Activated naive CD4-positive, alpha-beta T cell treated with anti-CD3 and anti-CD28 coated beads for 36 hours (primary cell): ENCODE measurements at regions not wholly inside any gene's neighbourhood (a gene's known extent, or its start where the extent isn't known, plus 50 kb on each side); places are given as distances from the start of the nearest gene placed in this dataset.

Experiments used
- CTCF ChIA-PET: fragments of 350-600 bp; sonication (Branson Sonifier 250); formaldehyde crosslinking; loops from one replicate; lab custom pipeline; 2021; ENCODE audit warnings: antibody characterized with exemption; lab: Charles Lee
- DNase-seq: peaks from one replicate; pipeline ENCODE4 v3.0.0-alpha.2; 2020
- H3K27ac Mint-ChIP-seq: one replicate; pipeline ENCODE4 v1.8.0; 2021; ENCODE audit warnings: mild to moderate bottlenecking, mixed read lengths
- H3K27me3 Mint-ChIP-seq: one replicate; pipeline ENCODE4 v1.8.0; 2021; ENCODE audit warnings: low read depth, mixed read lengths
- H3K36me3 Mint-ChIP-seq: one replicate; pipeline ENCODE4 v1.8.0; 2021; ENCODE audit warnings: low read depth, mixed read lengths
- H3K4me1 Mint-ChIP-seq: one replicate; pipeline ENCODE4 v1.8.0; 2021; ENCODE audit warnings: low read depth, mixed read lengths
- H3K4me3 Mint-ChIP-seq: one replicate; pipeline ENCODE4 v1.8.0; 2021; ENCODE audit warnings: mild to moderate bottlenecking, moderate library complexity, mixed read lengths
- H3K9me3 Mint-ChIP-seq: one replicate; pipeline ENCODE4 v1.8.0; 2021; ENCODE audit warnings: mixed read lengths
- intact Hi-C: fragments of 100-400 bp; cut with micrococcal nuclease; formaldehyde crosslinking; loops from one replicate; pipeline ENCODE4 v1.15.1; 2023

DNA sequence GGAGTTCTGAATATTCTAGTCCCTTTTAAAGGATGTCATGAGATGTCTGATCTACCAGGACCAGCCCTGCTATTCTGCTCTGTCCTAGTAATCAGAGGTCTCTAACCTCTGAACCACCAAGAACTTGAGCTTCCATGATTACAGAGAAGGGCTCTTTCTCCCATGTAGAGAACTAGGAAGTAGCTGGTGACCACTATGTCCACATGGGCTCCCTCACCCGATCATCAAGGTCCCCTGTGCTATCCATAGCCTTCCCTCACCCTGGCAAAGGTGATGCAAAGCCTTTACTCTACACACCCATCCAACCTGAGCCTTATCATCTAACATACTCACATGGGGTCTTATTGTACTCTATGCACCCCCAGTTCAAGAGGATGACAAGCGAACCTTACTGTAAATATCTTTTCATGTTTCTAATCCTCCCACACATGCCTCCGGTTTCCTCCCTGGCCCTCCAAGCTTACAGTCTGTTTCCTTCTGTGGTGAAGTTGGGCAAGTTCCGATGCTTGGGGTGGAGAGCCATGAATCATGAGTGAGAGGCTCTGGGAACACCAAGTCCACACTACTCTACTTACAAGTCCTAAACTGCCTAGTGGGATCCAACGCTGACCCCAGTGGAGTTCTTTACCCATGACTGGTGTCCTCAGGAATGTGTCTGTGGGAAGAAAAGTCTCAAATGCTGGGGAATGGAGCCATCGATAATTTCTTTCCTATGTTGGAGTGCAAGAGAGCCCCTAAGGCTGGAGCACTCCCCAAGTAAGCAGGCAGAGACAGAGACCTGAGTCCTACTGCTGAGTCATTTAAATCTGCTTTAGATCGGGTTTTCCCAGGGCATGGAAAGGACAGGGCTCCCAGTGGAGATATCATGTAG lies 73.3 kb upstream of the KLF7 start:
- peak overlapping the region; percentile 2 for H3K27ac Mint-ChIP-seq
- H3K27me3 Mint-ChIP-seq, result no peaks in the 10 kb centered on the region
- CTCF ChIA-PET, result interaction anchor here (0.9 to 1.7 kb wide), 7 partner anchors 11 to 234 kb away, joined by 3 to 5 read pairs (median 4); no protein-coding TSS in a partner anchor
- intact Hi-C loops, result loop anchor here (5.0 kb wide), 2 partner anchors 167 to 233 kb away; no protein-coding TSS in a partner anchor
- peak; percentile 73 for DNase-seq
- H3K4me1 Mint-ChIP-seq, result peaks cover 30% of the 10 kb centered on the region
- H3K36me3 Mint-ChIP-seq, result no peaks in the 10 kb centered on the region
- no peaks in the 10 kb centered on the region for H3K9me3 Mint-ChIP-seq
- no peak overlapping the region for H3K4me3 Mint-ChIP-seq

DNA sequence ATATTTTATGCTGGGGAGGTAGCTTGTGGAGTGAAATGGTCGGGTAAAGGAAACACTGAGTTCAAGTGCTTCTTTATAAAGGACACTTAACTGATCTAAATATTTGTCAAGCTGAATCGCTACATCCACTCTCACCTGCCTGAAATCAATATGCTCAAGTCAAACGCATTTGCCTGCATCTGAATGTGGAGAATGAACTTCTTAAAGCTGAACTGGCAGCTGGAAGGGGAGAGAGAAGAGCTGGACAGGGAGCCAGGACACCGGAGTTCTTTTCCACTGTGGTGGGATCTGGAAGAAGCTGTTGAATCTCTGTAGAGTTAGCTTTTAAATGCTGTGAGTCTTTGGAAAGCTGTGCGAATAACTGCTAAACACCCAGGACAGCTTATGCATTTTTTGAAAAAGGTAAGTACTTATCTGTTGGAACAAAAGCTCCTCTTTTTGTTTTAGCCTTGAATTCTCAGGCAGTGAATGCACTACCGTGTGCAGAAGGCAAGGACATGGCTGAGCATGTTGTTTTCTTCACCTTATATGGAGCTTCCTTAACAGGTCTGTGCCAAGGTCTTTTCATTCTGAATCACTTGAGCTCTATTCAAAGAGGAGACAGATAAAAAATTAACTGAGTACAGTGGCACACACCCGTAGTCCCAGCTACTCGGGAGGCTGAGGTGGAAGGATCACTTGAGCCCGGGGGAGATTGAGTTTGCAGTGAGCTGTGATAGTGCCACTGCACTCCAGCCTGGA lies 74.2 kb upstream of the KLF7 start:
- no peaks in the 10 kb centered on the region for H3K27me3 Mint-ChIP-seq
- intact Hi-C loops, result loop anchor here (1.0 to 5.0 kb wide), 8 partner anchors 9 to 232 kb away; no protein-coding TSS in a partner anchor
- no peak overlapping the region for H3K4me3 Mint-ChIP-seq
- H3K36me3 Mint-ChIP-seq, result no peaks in the 10 kb centered on the region
- DNase-seq, result peak; percentile 34
- CTCF ChIA-PET, result interaction anchor here (0.6 to 1.7 kb wide), 8 partner anchors 12 to 233 kb away, joined by 3 to 5 read pairs (median 4); no protein-coding TSS in a partner anchor
- no peaks in the 10 kb centered on the region for H3K9me3 Mint-ChIP-seq
- peaks cover 30% of the 10 kb centered on the region for H3K4me1 Mint-ChIP-seq
- no peak overlapping the region for H3K27ac Mint-ChIP-seq

GRCh38 chr2:207240649-207241048 lies 74.9 kb upstream of the KLF7 start:
- Mint-ChIP-seq H3K36me3 (no peaks in the 10 kb centered on the region), H3K4me1 (peaks cover 23% of the 10 kb centered on the region), H3K27me3 (no peaks in the 10 kb centered on the region), H3K9me3 (no peaks in the 10 kb centered on the region), H3K27ac (no peak overlapping the region), H3K4me3 (no peak overlapping the region)
- intact Hi-C loops, result loop anchor here (1.0 to 5.0 kb wide), 8 partner anchors 9 to 193 kb away; no protein-coding TSS in a partner anchor
- peak; percentile 41 for DNase-seq
- CTCF ChIA-PET, result interaction anchor here (1.5 kb wide), 1 partner anchor 17 kb away, joined by 5 read pairs; no protein-coding TSS in a partner anchor

DNA sequence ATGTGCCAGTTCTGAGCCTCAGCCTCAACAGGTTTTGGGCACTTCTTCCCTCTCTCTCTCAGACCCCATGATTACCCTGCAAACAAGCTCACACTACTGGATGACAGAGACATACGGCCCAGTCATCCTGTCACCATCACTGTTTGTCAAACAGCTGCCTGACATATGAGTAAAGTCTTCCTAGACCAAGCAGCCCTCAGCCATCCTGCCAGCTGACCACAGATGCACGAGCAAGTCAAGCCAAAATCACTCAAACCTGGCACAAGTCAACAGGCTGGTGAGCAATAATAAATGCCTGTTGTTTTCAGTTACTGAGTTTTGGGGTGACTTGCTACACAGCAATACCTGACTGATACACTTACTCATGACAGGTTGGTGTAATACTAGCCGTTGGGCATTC lies 75.5 kb upstream of the KLF7 start:
- CTCF ChIA-PET, result interaction anchor here (1.5 kb wide), 1 partner anchor 16 kb away, joined by 5 read pairs; no protein-coding TSS in a partner anchor
- H3K9me3 Mint-ChIP-seq, result no peaks in the 10 kb centered on the region
- no peak overlapping the region for H3K4me3 Mint-ChIP-seq
- peak; percentile 75 for DNase-seq
- no peaks in the 10 kb centered on the region for H3K36me3 Mint-ChIP-seq
- no peaks in the 10 kb centered on the region for H3K27me3 Mint-ChIP-seq
- H3K4me1 Mint-ChIP-seq, result peaks cover 18% of the 10 kb centered on the region
- intact Hi-C loops, result loop anchor here (1.0 to 5.0 kb wide), 4 partner anchors 47 to 194 kb away; no protein-coding TSS in a partner anchor
- no peak overlapping the region for H3K27ac Mint-ChIP-seq

DNA sequence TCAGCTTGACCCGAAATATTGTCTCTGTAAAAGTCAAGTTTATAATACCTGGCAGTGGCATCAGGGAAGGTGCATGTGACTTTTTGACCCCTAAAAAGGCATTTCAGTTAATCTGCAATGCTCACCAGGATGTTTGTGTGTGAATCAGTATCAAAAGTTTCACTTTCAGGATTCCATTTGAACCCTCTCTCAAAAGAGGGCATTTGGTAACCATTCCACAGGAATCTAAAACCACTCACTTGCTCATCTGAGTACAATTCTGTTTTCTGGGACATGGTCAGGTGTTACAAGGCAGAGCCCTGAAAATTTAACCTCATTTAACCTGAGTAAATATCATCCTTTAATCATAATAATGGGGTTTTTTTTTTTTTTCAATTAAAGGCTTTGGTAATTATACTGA lies 77.9 kb upstream of the KLF7 start:
- Mint-ChIP-seq H3K4me1 (peaks cover 12% of the 10 kb centered on the region), H3K36me3 (no peaks in the 10 kb centered on the region), H3K9me3 (no peaks in the 10 kb centered on the region), H3K27ac (peak overlapping the region; percentile 10), H3K4me3 (no peak overlapping the region), H3K27me3 (no peaks in the 10 kb centered on the region)
- intact Hi-C loops, result loop anchor here (5.0 kb wide), 1 partner anchor 196 kb away; no protein-coding TSS in a partner anchor
- CTCF ChIA-PET, result interaction anchor here (0.6 kb wide), 1 partner anchor 198 kb away, joined by 3 read pairs; no protein-coding TSS in a partner anchor
- DNase-seq, result no peak

DNA sequence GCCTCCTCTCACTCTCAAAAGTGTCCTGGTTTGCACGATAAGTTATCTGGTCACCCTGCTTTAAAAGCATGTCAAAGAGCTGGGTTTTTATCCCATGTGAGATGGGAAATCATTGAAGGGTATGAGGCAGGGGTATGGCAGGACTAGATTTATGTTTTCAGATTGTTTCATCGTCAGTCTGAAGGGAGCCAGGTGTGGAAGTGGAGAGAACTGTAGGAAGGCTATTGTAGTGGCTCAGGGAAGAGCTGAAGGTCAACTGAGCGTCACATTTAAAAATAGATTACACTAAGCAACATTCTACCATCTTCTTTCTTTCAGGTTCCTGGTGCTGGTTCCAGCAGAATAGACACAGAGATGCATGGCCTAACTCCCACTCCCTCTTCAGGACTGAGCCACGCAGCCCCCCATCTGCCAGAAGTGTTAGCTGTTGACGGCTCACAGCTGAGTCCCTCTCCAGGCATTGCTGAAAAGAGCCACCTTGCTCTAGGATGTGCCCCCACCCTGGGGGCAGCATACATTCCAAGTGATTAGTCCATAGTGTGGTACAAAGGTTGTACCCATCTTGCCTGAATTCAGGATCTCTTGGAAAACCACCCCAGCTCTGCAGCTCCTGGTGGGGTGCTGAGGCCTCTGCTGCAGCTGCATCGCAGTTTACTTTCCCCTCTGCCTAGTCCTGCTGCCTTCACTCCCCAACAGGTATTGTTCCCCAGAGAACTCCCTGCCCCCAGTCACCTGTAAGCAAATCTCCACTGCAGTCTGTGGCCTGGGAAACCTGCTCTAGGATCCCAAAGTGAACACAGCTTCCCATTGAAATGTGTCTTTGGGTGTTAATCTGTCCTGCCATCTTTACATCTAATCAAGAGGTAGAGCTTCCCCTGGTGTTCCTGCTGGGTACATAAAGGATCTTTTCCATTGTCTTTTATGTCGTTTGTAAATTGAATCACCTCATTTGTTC lies 79.5 kb upstream of the KLF7 start:
- CTCF ChIA-PET, result no interaction called here
- no peak for DNase-seq

GRCh38 chr2:207248702-207249377 lies 83.1 kb upstream of the KLF7 start:
- Mint-ChIP-seq H3K27ac (no peak overlapping the region), H3K4me1 (peaks cover 8% of the 10 kb centered on the region), H3K4me3 (no peak overlapping the region), H3K27me3 (no peaks in the 10 kb centered on the region), H3K9me3 (no peaks in the 10 kb centered on the region), H3K36me3 (no peaks in the 10 kb centered on the region)
- DNase-seq, result no peak
- CTCF ChIA-PET, result no interaction called here
- intact Hi-C loops, result no loop called here

More for the DNA sequence above, 79.5 kb upstream of the KLF7 start:
- Mint-ChIP-seq H3K4me3 (no peak overlapping the region), H3K27ac (no peak overlapping the region), H3K4me1 (peaks cover 13% of the 10 kb centered on the region), H3K36me3 (no peaks in the 10 kb centered on the region), H3K27me3 (no peaks in the 10 kb centered on the region), H3K9me3 (no peaks in the 10 kb centered on the region)
- intact Hi-C loops, result loop anchor here (5.0 kb wide), 1 partner anchor 198 kb away; no protein-coding TSS in a partner anchor

- H3K9me3 Mint-ChIP-seq, result no peaks in the 10 kb centered on the region
- CTCF ChIA-PET, result interaction anchor here (1.5 kb wide), 1 partner anchor 222 kb away, joined by 3 read pairs; no protein-coding TSS in a partner anchor
- no peak for DNase-seq
- no peak overlapping the region for H3K4me3 Mint-ChIP-seq
- peaks cover 12% of the 10 kb centered on the region for H3K4me1 Mint-ChIP-seq
- H3K36me3 Mint-ChIP-seq, result no peaks in the 10 kb centered on the region
- intact Hi-C loops, result no loop called here
- H3K27ac Mint-ChIP-seq, result no peak overlapping the region
- no peaks in the 10 kb centered on the region for H3K27me3 Mint-ChIP-seq
These were observed 85.3 kb upstream of the KLF7 start for GRCh38 chr2:207251022-207251421.

DNA sequence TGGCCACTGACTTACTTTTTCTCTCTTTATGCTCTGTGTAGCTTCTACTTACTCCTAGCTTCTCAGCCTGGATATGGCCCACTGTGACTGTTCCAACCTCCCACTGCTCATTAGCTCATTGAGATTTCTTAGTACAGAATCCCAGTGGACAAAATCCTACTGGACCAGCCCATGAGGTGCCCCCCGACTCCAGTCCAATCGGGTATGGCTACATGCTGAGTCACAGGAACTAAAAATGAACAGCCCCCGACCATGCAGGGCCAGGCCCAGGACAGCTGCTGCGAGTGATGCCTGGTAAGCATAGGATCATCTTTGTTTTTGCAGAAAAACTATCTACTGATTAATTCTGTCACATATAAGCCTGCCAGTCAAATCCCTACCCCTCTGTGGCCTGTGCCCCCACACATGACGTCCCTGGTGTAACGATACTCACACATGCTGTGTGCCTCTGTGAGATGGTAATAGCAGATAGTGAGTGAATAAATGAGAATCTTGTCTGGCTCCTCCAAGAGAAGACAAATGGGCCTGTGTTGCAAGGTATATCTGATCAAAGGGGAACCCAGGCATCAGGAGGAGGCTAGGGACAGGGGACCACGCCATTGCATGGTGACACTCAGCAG lies 85.9 kb upstream of the KLF7 start:
- CTCF ChIA-PET, result interaction anchor here (1.0 kb wide), 1 partner anchor 104 kb away, joined by 8 read pairs; no protein-coding TSS in a partner anchor
- H3K27ac Mint-ChIP-seq, result no peak overlapping the region
- no peaks in the 10 kb centered on the region for H3K36me3 Mint-ChIP-seq
- DNase-seq, result no peak
- H3K4me3 Mint-ChIP-seq, result no peak overlapping the region
- no peaks in the 10 kb centered on the region for H3K9me3 Mint-ChIP-seq
- no peaks in the 10 kb centered on the region for H3K27me3 Mint-ChIP-seq
- peaks cover 12% of the 10 kb centered on the region for H3K4me1 Mint-ChIP-seq
- intact Hi-C loops, result no loop called here

GRCh38 chr2:207252416-207252815 lies 86.7 kb upstream of the KLF7 start:
- no peak for DNase-seq
- no peaks in the 10 kb centered on the region for H3K9me3 Mint-ChIP-seq
- H3K4me3 Mint-ChIP-seq, result no peak overlapping the region

More at GRCh38 chr2:207252416-207252815, 86.7 kb upstream of the KLF7 start:
- H3K36me3 Mint-ChIP-seq, result no peaks in the 10 kb centered on the region
- H3K4me1 Mint-ChIP-seq, result peaks cover 12% of the 10 kb centered on the region
- intact Hi-C loops, result no loop called here
- CTCF ChIA-PET, result interaction anchor here (1.0 kb wide), 1 partner anchor 105 kb away, joined by 8 read pairs; no protein-coding TSS in a partner anchor
- no peaks in the 10 kb centered on the region for H3K27me3 Mint-ChIP-seq
- no peak overlapping the region for H3K27ac Mint-ChIP-seq
